ENCODE measurements at regions not wholly inside any gene's neighbourhood (a gene's known extent, or its start where the extent isn't known, plus 50 kb on each side); places are given as distances from the start of the nearest gene placed in this dataset.

DNA sequence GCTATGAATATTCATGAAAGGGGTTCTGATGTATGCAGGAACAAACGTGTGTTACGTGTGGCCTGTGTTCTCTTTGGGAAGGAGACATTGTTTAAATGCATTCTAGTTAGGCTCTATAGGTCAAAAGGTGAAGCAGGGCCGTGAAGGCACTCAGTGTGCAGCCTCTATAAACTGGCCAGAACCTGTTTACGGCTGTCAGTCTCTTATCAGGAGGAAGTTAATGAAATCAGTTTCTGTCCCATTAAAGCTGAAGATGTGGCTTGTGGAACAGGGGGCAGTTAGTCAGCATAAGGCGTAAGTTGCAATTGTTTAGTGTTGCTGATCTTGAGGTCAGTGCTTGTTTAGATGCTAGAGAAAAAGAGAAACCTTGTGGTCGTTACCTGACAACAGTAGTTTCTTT lies 111.5 kb upstream of the KCNG1 start:
- ChIA-PET CTCF (interaction anchor here (1.3 kb wide), 1 partner anchor 114 kb away, joined by 4 read pairs; no protein-coding TSS in a partner anchor), POLR2A (no interaction called here)
- H3K27me3 ChIP-seq (ENCODE audit: insufficient read depth): no peaks in the 10 kb centered on the region
- no peak for DNase-seq
- no peaks in the 10 kb centered on the region for H3F3A ChIP-seq (replicated peaks; ENCODE audit: insufficient read depth)
- 62% methylated on average over 6 of the region's 6 CpGs for WGBS (ENCODE audit: low lambda C conversion rate)
- peaks cover 0 to 39% of the 10 kb centered on the region in 2 experiments; a peak in 2 of 4 replicates for H3K4me1 ChIP-seq (ENCODE audit: control insufficient read depth in 1 of 2, insufficient read depth in 2 of 2, low read depth in 1 of 2, low read length in 1 of 2)
- no peaks in the 10 kb centered on the region for H3K79me2 ChIP-seq (ENCODE audit: insufficient read depth)
- H4K20me1 ChIP-seq (ENCODE audit: insufficient read depth): no peaks in the 10 kb centered on the region
- no peak overlapping the region for H3K9ac ChIP-seq
- H3K9me2 ChIP-seq: no peaks in the 10 kb centered on the region
- no peaks in the 10 kb centered on the region for H3K9me3 ChIP-seq
- no peak overlapping the region for H3K4me2 ChIP-seq
- H3K27ac ChIP-seq (ENCODE audit: low read depth in 2 of 2, low read length in 1 of 2): peak overlapping the region in 1 of 2 experiments; percentile 26; a peak in 1 of 4 replicates
- no peaks in the 10 kb centered on the region for H3K36me3 ChIP-seq (replicated peaks in 1 of 2; ENCODE audit: control insufficient read depth in 1 of 2, insufficient read depth in 2 of 2, low read length in 1 of 2)
- H2AFZ ChIP-seq (ENCODE audit: low read depth): no peak overlapping the region
- no peak overlapping the region for H3K4me3 ChIP-seq (ENCODE audit: low read depth in 2 of 2, low read length in 1 of 2)
- no peak for TF ChIP-seq ZBTB33 (IDR thresholded peaks at IDR 0.05; ENCODE audit: borderline replicate concordance, low read depth)
- TF ChIP-seq SMC3 (IDR thresholded peaks at IDR 0.05; ENCODE audit: low read depth, low read length): no peak
- TF ChIP-seq CHD2 (IDR thresholded peaks at IDR 0.05; ENCODE audit: low read length, partially characterized antibody): no peak
- TF ChIP-seq MXI1 (IDR thresholded peaks at IDR 0.05; ENCODE audit: low read depth, low read length): no peak
- TF ChIP-seq, protein P1, sequence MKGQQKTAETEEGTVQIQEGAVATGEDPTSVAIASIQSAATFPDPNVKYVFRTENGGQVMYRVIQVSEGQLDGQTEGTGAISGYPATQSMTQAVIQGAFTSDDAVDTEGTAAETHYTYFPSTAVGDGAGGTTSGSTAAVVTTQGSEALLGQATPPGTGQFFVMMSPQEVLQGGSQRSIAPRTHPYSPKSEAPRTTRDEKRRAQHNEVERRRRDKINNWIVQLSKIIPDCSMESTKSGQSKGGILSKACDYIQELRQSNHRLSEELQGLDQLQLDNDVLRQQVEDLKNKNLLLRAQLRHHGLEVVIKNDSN (IDR thresholded peaks at IDR 0.05; ENCODE audit: borderline replicate concordance, low read depth): no peak
- TF ChIP-seq FOXM1 (IDR thresholded peaks at IDR 0.05; ENCODE audit: low read depth): no peak
- no peak for TF ChIP-seq EP300 (IDR thresholded peaks at IDR 0.05; ENCODE audit: borderline replicate concordance in 1 of 2, low read depth in 1 of 2, low read length in 1 of 2)
- TF ChIP-seq FOSL2 (IDR thresholded peaks at IDR 0.05; ENCODE audit: borderline replicate concordance, low read depth): no peak
- no peak for TF ChIP-seq GABPA (IDR thresholded peaks at IDR 0.05; ENCODE audit: low read depth)
- TF ChIP-seq POLR2AphosphoS5 (IDR thresholded peaks at IDR 0.05; ENCODE audit: low read depth, low read length): no peak
- TF ChIP-seq EZH2phosphoT487 (IDR thresholded peaks at IDR 0.05; ENCODE audit: borderline replicate concordance, low read depth): no peak
- no peak for TF ChIP-seq RAD21 (IDR thresholded peaks at IDR 0.05; ENCODE audit: low read length)
- no peak for TF ChIP-seq RCOR1 (IDR thresholded peaks at IDR 0.05; ENCODE audit: low read length)
- TF ChIP-seq GATA2 (CRISPR knock-in tag; IDR thresholded peaks at IDR 0.05): no peak
- TF ChIP-seq IRF3 (IDR thresholded peaks at IDR 0.05; ENCODE audit: low read depth, low read length): no peak
- TF ChIP-seq, protein P2, sequence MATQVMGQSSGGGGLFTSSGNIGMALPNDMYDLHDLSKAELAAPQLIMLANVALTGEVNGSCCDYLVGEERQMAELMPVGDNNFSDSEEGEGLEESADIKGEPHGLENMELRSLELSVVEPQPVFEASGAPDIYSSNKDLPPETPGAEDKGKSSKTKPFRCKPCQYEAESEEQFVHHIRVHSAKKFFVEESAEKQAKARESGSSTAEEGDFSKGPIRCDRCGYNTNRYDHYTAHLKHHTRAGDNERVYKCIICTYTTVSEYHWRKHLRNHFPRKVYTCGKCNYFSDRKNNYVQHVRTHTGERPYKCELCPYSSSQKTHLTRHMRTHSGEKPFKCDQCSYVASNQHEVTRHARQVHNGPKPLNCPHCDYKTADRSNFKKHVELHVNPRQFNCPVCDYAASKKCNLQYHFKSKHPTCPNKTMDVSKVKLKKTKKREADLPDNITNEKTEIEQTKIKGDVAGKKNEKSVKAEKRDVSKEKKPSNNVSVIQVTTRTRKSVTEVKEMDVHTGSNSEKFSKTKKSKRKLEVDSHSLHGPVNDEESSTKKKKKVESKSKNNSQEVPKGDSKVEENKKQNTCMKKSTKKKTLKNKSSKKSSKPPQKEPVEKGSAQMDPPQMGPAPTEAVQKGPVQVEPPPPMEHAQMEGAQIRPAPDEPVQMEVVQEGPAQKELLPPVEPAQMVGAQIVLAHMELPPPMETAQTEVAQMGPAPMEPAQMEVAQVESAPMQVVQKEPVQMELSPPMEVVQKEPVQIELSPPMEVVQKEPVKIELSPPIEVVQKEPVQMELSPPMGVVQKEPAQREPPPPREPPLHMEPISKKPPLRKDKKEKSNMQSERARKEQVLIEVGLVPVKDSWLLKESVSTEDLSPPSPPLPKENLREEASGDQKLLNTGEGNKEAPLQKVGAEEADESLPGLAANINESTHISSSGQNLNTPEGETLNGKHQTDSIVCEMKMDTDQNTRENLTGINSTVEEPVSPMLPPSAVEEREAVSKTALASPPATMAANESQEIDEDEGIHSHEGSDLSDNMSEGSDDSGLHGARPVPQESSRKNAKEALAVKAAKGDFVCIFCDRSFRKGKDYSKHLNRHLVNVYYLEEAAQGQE (IDR thresholded peaks at IDR 0.05; ENCODE audit: low read depth, low read length): no peak
- TF ChIP-seq PBX3 (IDR thresholded peaks at IDR 0.05): no peak
- TF ChIP-seq NFIC (IDR thresholded peaks at IDR 0.05; ENCODE audit: borderline replicate concordance): no peak
- no peak for TF ChIP-seq RXRA (IDR thresholded peaks at IDR 0.05; ENCODE audit: borderline replicate concordance, low read depth)

Measured in SK-N-SH (cell line).